ENCODE measurements at regions not wholly inside any gene's neighbourhood (a gene's known extent, or its start where the extent isn't known, plus 50 kb on each side); places are given as distances from the start of the nearest gene placed in this dataset.

DNA sequence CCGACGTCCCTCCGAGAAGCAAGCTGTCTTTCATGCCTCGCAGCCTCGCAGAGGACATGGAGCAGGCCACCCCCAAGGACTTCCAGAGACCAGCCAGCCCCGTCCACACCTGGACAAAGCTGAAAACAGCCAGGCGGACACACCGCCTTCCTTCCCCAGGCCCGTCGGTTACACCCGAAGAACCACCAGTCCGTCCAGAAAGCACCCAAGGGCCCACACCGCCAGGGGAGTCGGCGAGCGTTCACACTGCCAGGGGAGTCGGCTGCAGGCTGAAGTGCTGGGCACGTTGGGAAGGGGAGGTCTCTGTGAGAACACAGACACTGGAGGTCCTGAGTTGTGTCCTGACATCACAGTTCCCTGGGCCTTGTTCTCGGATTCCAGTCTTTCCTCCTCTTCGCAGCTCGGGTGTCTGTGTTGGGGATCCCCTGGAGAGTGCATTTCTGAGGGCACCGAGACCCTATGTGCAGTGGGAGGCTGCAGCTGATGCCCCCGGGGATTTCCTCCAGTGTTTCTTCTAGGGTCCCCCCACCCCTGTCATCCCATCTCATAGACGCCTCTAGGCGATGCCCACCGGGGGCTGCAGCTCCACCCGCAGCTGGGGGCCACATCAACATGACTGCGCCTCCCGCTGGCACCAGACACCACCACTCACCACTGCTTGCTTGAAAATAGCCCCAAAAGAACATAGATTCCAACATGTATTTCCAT lies 344.4 kb upstream of the SALL3 start:
- no peak overlapping the region for H3K4me3 ChIP-seq (ENCODE audit: low read depth, low read length)
- TF ChIP-seq, protein P1, sequence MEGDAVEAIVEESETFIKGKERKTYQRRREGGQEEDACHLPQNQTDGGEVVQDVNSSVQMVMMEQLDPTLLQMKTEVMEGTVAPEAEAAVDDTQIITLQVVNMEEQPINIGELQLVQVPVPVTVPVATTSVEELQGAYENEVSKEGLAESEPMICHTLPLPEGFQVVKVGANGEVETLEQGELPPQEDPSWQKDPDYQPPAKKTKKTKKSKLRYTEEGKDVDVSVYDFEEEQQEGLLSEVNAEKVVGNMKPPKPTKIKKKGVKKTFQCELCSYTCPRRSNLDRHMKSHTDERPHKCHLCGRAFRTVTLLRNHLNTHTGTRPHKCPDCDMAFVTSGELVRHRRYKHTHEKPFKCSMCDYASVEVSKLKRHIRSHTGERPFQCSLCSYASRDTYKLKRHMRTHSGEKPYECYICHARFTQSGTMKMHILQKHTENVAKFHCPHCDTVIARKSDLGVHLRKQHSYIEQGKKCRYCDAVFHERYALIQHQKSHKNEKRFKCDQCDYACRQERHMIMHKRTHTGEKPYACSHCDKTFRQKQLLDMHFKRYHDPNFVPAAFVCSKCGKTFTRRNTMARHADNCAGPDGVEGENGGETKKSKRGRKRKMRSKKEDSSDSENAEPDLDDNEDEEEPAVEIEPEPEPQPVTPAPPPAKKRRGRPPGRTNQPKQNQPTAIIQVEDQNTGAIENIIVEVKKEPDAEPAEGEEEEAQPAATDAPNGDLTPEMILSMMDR (conservative IDR thresholded peaks at IDR 0.05; ENCODE audit: low read depth, low read length), result no peak
- no peak for DNase-seq (ENCODE audit: low read depth)

GRCh38 chr18:78636260-78636659 lies 343.4 kb upstream of the SALL3 start:
- TF ChIP-seq, protein P1 (conservative IDR thresholded peaks at IDR 0.05; ENCODE audit: low read depth, low read length), result no peak
- DNase-seq (ENCODE audit: low read depth), result no peak
- H3K4me3 ChIP-seq (ENCODE audit: low read depth, low read length), result no peak overlapping the region

DNA sequence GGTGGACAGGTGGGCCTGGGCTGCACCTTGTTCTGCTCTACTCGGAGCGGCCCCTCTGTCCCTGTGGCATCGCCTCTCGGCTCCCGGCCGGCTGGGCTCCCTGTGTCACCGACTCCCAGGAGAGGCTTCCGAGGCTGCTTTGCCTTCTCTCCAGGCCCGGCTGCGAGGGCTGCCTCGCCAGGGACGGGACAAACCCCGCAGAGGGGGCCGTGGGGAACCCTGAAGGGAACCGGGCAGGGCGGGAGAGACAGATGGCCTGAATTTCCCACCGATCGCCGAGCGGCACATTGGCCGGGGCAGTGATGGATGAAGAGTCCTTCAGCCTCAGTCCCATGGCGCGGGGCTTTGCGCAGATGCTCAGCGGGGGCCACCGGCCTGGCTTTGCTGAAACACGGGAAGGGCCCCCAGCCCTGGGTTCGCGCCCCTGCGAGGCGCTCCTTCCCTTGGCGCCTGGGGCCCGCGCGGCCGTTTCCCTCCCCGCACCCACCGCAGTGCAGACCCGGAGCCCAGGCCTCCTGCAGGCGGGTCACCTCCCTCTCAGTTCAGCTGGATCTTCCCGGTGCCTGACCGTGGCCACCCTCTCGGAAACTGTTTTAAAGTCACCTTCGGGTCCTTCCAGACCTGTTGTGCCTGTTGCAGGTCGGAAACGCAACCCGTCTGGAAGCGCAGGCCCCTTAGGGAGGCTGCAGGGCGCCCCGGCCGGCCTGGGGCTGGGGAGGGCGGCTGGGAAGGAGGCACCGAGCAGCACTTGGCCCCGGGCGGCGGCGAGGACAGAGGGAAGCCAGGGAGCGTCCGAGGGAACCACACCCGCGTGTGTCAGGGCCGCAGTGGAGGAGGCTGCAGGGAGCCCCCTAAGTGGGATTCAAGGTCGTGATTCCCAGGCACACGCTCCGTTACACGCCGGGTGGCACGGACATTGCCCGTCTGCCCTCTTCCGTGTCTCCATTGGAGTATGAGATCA lies 341.9 kb upstream of the SALL3 start:
- H3K4me3 ChIP-seq (ENCODE audit: low read depth, low read length), result no peak overlapping the region
- DNase-seq (ENCODE audit: low read depth), result no peak
- TF ChIP-seq, protein P1 (conservative IDR thresholded peaks at IDR 0.05; ENCODE audit: low read depth, low read length), result no peak

DNA sequence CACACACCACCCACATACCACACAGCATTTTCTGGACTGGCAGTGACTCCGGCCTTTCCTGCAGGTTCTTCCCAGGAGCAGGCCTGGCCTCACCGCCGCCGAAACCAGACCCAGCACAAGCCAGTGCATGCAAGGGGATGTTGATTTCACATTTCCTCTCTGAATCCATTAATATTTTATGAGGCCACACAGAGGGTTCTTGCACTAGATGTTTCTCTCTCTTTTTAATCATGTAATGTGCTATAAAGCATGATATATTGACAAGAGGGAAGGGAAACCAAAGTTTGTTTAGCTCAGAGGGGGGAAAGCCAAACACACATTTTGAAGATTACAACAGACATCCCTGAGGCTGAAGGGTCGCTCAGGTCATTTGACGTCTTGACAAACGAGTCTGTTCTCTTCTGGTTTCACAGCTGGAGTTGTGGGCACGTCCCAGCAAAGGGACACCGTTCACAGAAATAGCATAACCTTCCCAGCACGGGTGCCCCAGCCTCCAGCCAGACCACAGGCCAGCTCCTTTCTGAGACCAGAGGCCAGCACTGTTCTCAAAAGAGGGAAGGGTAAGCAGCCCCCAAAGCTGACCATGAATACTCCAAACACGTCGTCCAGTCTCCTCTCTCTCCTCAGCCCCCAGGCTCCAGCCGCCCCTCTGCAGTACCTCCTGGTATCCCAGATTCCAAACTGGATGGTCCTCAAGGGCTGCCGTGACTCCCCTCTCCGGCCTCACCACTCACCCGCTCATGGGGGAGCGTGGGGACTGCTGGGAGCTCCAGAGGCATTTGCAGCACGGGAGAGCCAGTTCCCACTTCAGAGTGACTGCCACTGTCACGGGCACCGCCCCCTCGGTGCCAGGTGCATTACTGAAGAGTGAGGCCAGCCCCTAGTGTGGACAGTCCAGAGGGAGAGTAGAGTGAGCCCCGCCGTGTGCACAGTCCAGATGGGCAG lies 340.3 kb upstream of the SALL3 start:
- no peak overlapping the region for H3K4me3 ChIP-seq (ENCODE audit: low read depth, low read length)
- no peak for DNase-seq (ENCODE audit: low read depth)
- TF ChIP-seq, protein P1 (conservative IDR thresholded peaks at IDR 0.05; ENCODE audit: low read depth, low read length), result no peak

DNA sequence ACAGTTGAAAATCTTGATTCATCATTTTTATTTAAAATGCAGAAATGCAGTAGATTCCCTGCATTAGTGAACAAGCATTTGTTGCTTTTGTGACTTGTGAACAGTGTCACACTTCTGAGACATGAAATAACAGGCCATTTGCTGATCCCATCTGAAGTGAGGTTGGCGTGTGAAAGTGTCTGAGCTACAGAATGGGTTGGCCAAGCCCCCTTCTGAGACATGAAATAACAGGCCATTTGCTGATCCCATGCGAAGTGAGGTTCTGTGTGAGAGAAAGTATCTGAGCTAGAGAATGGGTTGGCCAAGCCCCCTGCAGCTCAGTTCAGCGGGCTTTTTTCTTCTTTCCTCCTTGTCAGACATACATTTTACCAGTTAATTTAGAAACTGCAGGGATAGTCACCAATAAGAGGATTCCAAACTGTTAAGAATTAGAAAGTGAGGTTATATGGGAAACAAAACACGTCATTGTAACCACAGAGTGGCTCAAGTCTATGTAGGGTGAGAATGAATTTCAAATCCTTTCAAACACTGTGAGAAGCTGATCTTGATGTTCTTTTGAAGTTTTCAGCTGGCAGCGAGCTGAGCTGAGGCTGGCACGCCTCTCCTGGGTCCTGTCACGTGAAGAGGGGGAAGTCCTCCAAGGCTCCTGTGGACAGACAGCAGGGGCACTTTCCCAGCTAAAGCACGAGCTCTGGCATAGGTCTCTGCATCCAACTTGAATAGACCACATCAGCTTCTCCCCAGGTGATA lies 339.2 kb upstream of the SALL3 start:
- TF ChIP-seq, protein P1 (conservative IDR thresholded peaks at IDR 0.05; ENCODE audit: low read depth, low read length), result no peak
- no peak overlapping the region for H3K4me3 ChIP-seq (ENCODE audit: low read depth, low read length)
- DNase-seq (ENCODE audit: low read depth), result no peak

DNA sequence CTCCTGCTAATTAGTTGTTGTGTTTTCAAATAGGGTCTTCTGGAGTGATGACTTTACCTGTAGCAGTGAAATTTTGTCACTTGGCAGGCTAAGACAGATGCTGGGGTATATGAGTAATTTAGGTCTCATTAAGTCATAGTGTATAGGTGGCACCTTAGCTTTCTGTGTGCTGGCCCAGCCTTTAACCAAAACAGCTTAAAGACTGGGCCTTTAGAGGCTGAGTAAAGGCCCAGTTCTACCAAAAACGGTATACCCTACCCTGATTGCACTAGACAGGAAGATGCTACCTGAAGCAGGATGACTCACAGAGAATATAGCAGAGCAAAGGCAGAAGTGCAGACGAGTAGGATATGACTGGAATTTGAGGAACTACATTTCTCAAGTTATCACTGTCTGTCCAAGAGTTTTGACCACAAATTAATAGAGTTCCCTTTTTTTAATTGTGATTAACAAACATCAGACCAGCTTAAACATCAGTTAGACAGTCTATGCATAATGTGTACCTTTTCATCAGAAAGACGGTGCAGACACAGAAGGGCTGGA lies 337.9 kb upstream of the SALL3 start:
- DNase-seq (ENCODE audit: low read depth), result no peak
- H3K4me3 ChIP-seq (ENCODE audit: low read depth, low read length), result no peak overlapping the region
- TF ChIP-seq, protein P1 (conservative IDR thresholded peaks at IDR 0.05; ENCODE audit: low read depth, low read length), result no peak
